IMR-90 (cell line): ENCODE measurements at regions not wholly inside any gene's neighbourhood (a gene's known extent, or its start where the extent isn't known, plus 50 kb on each side); places are given as distances from the start of the nearest gene placed in this dataset.

Experiments used
- ATAC-seq: fragments of 200-7000 bp; cut with Tn5 transposase; 2 replicates; pipeline ENCODE4 v1.9.1; 2020; ENCODE audit warnings: low read depth, mild to moderate bottlenecking, moderate library complexity
- BruUV-seq: library from RNA; stranded (reverse); fragments of 400-500 nt; replicated peaks from 2 replicates; lab custom pipeline; 2021; lab: Mats Ljungman, UMichigan
- CTCF ChIA-PET: fragments of 300-600 bp; formaldehyde crosslinking; extraction: SDS; loops from one replicate; lab custom pipeline; 2021; ENCODE audit warnings: antibody characterized with exemption; lab: Yijun Ruan, JAX
- POLR2A ChIA-PET: fragments of 300-600 bp; sonication (Branson Sonifier 250); formaldehyde crosslinking; loops from one replicate; lab custom pipeline; 2022; ENCODE audit warnings: antibody characterized with exemption; ENCODE audit not compliant: unreplicated experiment; lab: Charles Lee
- DNase-seq: peaks from one replicate; pipeline ENCODE4 v3.0.0; 2013
- H2AFZ ChIP-seq: replicated peaks from 2 replicates; pipeline ENCODE3; 2013; ENCODE audit warnings: low read length, mild to moderate bottlenecking; ENCODE audit not compliant: poor library complexity
- H2AK5ac ChIP-seq: 2 replicates; pipeline ENCODE4 v1.6.1; 2013; ENCODE audit warnings: low read depth, low read length, inconsistent platforms
- H2AK9ac ChIP-seq: replicated peaks from 2 replicates; pipeline ENCODE3; 2013; ENCODE audit warnings: mild to moderate bottlenecking, low read depth, low read length, moderate library complexity; ENCODE audit not compliant: poor library complexity
- H2BK120ac ChIP-seq: 2 replicates; pipeline ENCODE4 v1.6.1; 2013; ENCODE audit warnings: low read depth, low read length, inconsistent platforms
- H2BK15ac ChIP-seq: 3 replicates; pipeline ENCODE4 v1.6.1; 2013; ENCODE audit warnings: low read depth, low read length, inconsistent platforms
- H2BK20ac ChIP-seq: 2 replicates; pipeline ENCODE4 v1.6.1; 2013; ENCODE audit warnings: low read depth, mild to moderate bottlenecking, inconsistent platforms, low read length, moderate library complexity
- H2BK5ac ChIP-seq: 2 replicates; pipeline ENCODE4 v1.6.1; 2013; ENCODE audit warnings: mild to moderate bottlenecking, low read depth, low read length, inconsistent platforms; ENCODE audit not compliant: poor library complexity, severe bottlenecking
- H3K14ac ChIP-seq: replicated peaks from 2 replicates; pipeline ENCODE4 v1.6.1; 2013; ENCODE audit warnings: low read depth, low read length, inconsistent platforms
- H3K18ac ChIP-seq: 2 replicates; pipeline ENCODE4 v1.6.1; 2013; ENCODE audit warnings: low read depth, low read length, control low read depth
- H3K23ac ChIP-seq: 2 replicates; pipeline ENCODE4 v1.6.1; 2013; ENCODE audit warnings: low read depth, low read length, inconsistent platforms
- H3K27ac ChIP-seq: 2 replicates; pipeline ENCODE4 v1.5.1; 2013; ENCODE audit warnings: mild to moderate bottlenecking, control low read depth, low read length; ENCODE audit not compliant: insufficient read depth
- H3K27me3 ChIP-seq: 2 replicates; pipeline ENCODE4 v1.6.1; 2013; ENCODE audit warnings: low read length; ENCODE audit not compliant: control insufficient read depth, insufficient read depth
- H3K36me3 ChIP-seq: 2 replicates; pipeline ENCODE4 v1.6.1; 2013; ENCODE audit warnings: low read length, mixed read lengths; ENCODE audit not compliant: control insufficient read depth, insufficient read depth
- H3K4ac ChIP-seq: 2 replicates; pipeline ENCODE4 v1.6.1; 2013; ENCODE audit warnings: low read depth, low read length, inconsistent platforms
- H3K4me1 ChIP-seq: 2 replicates; pipeline ENCODE4 v1.6.1; 2013; ENCODE audit warnings: low read length, mixed read lengths; ENCODE audit not compliant: control insufficient read depth, insufficient read depth
- H3K4me2 ChIP-seq: 2 replicates; pipeline ENCODE4 v1.6.1; 2013; ENCODE audit warnings: low read depth, mild to moderate bottlenecking, control low read depth, low read length, moderate library complexity
- H3K4me3 ChIP-seq: 2 replicates; pipeline ENCODE4 v1.5.1; 2013; ENCODE audit warnings: low read depth, mild to moderate bottlenecking, control low read depth, low read length, moderate library complexity; ENCODE audit not compliant: insufficient read depth
- H3K56ac ChIP-seq: 2 replicates; pipeline ENCODE4 v1.6.1; 2013; ENCODE audit warnings: low read length, inconsistent platforms; ENCODE audit not compliant: insufficient read depth; ENCODE audit errors: extremely low read depth
- H3K79me1 ChIP-seq, 2 experiments: 2 replicates each; pipeline ENCODE4 v1.6.1; 2013; ENCODE audit warnings: low read length in 2 of 2, inconsistent platforms in 1 of 2, low read depth in 1 of 2
- H3K9ac ChIP-seq: 2 replicates; pipeline ENCODE4 v1.6.1; 2013; ENCODE audit warnings: low read depth, low read length, control low read depth
- H3K9me1 ChIP-seq: 2 replicates; pipeline ENCODE4 v1.6.1; 2013; ENCODE audit warnings: low read length, inconsistent platforms; ENCODE audit not compliant: insufficient read depth
- H3K9me3 ChIP-seq: 2 replicates; pipeline ENCODE4 v1.6.1; 2013; ENCODE audit warnings: low read length; ENCODE audit not compliant: control insufficient read depth, insufficient read depth
- H4K20me1 ChIP-seq: 2 replicates; pipeline ENCODE4 v1.6.1; 2013; ENCODE audit warnings: low read length, inconsistent platforms; ENCODE audit not compliant: insufficient read depth
- H4K5ac ChIP-seq: 2 replicates; pipeline ENCODE4 v1.6.1; 2013; ENCODE audit warnings: mild to moderate bottlenecking, low read depth, low read length, control low read depth
- H4K8ac ChIP-seq, 2 experiments: 2 replicates each; pipeline ENCODE4 v1.6.1; 2013; ENCODE audit warnings: low read depth in 2 of 2, low read length in 2 of 2, control low read depth in 1 of 2, inconsistent platforms in 1 of 2
- H4K91ac ChIP-seq: 2 replicates; pipeline ENCODE4 v1.6.1; 2013; ENCODE audit warnings: low read depth, low read length, inconsistent platforms; ENCODE audit not compliant: insufficient read depth
- BHLHE40 ChIP-seq: fragments of 150-350 bp; IDR thresholded peaks from 2 replicates; pipeline ENCODE4 v1.6.1; 2016; ENCODE audit warnings: mild to moderate bottlenecking, low read depth, low read length
- CEBPB ChIP-seq: IDR thresholded peaks from 2 replicates; pipeline ENCODE4 v1.6.1; 2012; ENCODE audit warnings: low read depth, low read length, improper control_type of control experiment
- CHD1 ChIP-seq: IDR thresholded peaks from 2 replicates; pipeline ENCODE4 v1.6.1; 2012; ENCODE audit warnings: low read depth, low read length, improper control_type of control experiment
- CTCF ChIP-seq: conservative IDR thresholded peaks from 2 replicates; pipeline ENCODE4 v1.5.1; 2012; ENCODE audit warnings: mild to moderate bottlenecking, low read depth, low read length, improper control_type of control experiment
- FOS ChIP-seq: fragments of 150-350 bp; IDR thresholded peaks from 2 replicates; pipeline ENCODE4 v1.6.1; 2016; ENCODE audit warnings: low read depth, low read length
- MAFK ChIP-seq: IDR thresholded peaks from 2 replicates; pipeline ENCODE4 v1.6.1; 2012; ENCODE audit warnings: low read depth, low read length, improper control_type of control experiment
- MAZ ChIP-seq: IDR thresholded peaks from 2 replicates; pipeline ENCODE4 v1.6.1; 2012; ENCODE audit warnings: low read depth, mild to moderate bottlenecking, low read length, improper control_type of control experiment, moderate library complexity, borderline replicate concordance
- MXI1 ChIP-seq: IDR thresholded peaks from 2 replicates; pipeline ENCODE4 v1.6.1; 2012; ENCODE audit warnings: low read depth, mild to moderate bottlenecking, low read length, moderate library complexity, borderline replicate concordance
- NFE2L2 ChIP-seq: fragments of 150-350 bp; IDR thresholded peaks from 2 replicates; pipeline ENCODE4 v1.6.1; 2016; ENCODE audit warnings: low read depth, mild to moderate bottlenecking, low read length
- POLR2A ChIP-seq: IDR thresholded peaks from 2 replicates; pipeline ENCODE4 v1.6.1; 2012; ENCODE audit warnings: mild to moderate bottlenecking, low read depth, low read length
- RAD21 ChIP-seq: IDR thresholded peaks from 2 replicates; pipeline ENCODE4 v1.6.1; 2012; ENCODE audit warnings: low read length, improper control_type of control experiment
- RCOR1 ChIP-seq: IDR thresholded peaks from 2 replicates; pipeline ENCODE4 v1.6.1; 2012; ENCODE audit warnings: mild to moderate bottlenecking, low read length, improper control_type of control experiment; ENCODE audit not compliant: insufficient replicate concordance
- RFX5 ChIP-seq: IDR thresholded peaks from 2 replicates; pipeline ENCODE4 v1.8.0; 2012; ENCODE audit warnings: low read depth, mild to moderate bottlenecking, low read length, moderate library complexity
- SMC3 ChIP-seq: fragments of 150-350 bp; IDR thresholded peaks from 2 replicates; pipeline ENCODE4 v1.6.1; 2016; ENCODE audit warnings: low read depth, mild to moderate bottlenecking, antibody characterized with exemption, low read length, moderate library complexity
- USF2 ChIP-seq: fragments of 150-350 bp; IDR thresholded peaks from 2 replicates; pipeline ENCODE4 v1.6.1; 2017; ENCODE audit warnings: mild to moderate bottlenecking, antibody characterized with exemption, low read length, low read depth
- WGBS, 2 experiments: methylation state at CpG; one replicate each; pipeline versions ENCODE4 v1.1.5 to v1.1.7; 2013; ENCODE audit warnings: missing lambda C conversion rate in 2 of 2; ENCODE audit not compliant: insufficient read length in 1 of 2; ENCODE audit errors: extremely low coverage in 2 of 2; 5-methylcytosine and 5-hydroxymethylcytosine counted together
- dilution Hi-C: fragments of 300-500 bp; cut with HindIII; formaldehyde crosslinking; loops from one replicate; pipeline ENCODE4 v1.14.3; 2018; ENCODE audit warnings: low sequenced_read_pairs; ENCODE audit not compliant: unreplicated experiment
- in situ Hi-C: fragments of 300-500 bp; cut with MboI; formaldehyde crosslinking; loops from 3 replicates; pipeline ENCODE4 v1.14.3; 2019; ENCODE audit warnings: low sequenced_read_pairs, inconsistent platforms, mixed read lengths
- intact Hi-C: fragments of 100-400 bp; cut with micrococcal nuclease; formaldehyde crosslinking; loops from 2 replicates; pipeline ENCODE4 v1.10.0; 2022
- TF ChIP-seq, protein P1 (sequence below): fragments of 150-350 bp; IDR thresholded peaks from 2 replicates; pipeline ENCODE4 v1.6.1; 2016; ENCODE audit warnings: low read depth, mild to moderate bottlenecking, low read length, moderate library complexity, borderline replicate concordance

GRCh38 chr5:83404182-83404716 lies 67.3 kb upstream of the VCAN start:
- no peak overlapping the region for H2BK15ac ChIP-seq
- no peaks in the 10 kb centered on the region for H4K20me1 ChIP-seq
- DNase-seq (no peak), ATAC-seq (no peak)
- dilution Hi-C loops = no loop called here
- H3K27ac ChIP-seq = no peak overlapping the region
- no peak overlapping the region for H3K4ac ChIP-seq
- no peak overlapping the region for H2AK5ac ChIP-seq
- H3K27me3 ChIP-seq = no peaks in the 10 kb centered on the region
- no peak overlapping the region for H2BK120ac ChIP-seq
- H3K36me3 ChIP-seq = no peaks in the 10 kb centered on the region
- no peak overlapping the region for H3K56ac ChIP-seq
- H4K5ac ChIP-seq = no peak overlapping the region
- H4K91ac ChIP-seq = no peak overlapping the region
- H2AFZ ChIP-seq = no peak overlapping the region
- intact Hi-C loops = no loop called here
- in situ Hi-C loops = no loop called here
- CTCF ChIA-PET = no interaction called here
- H3K9ac ChIP-seq = no peak overlapping the region
- POLR2A ChIA-PET = no interaction called here
- no peaks in the 10 kb centered on the region for H3K9me1 ChIP-seq
- BruUV-seq = no TSS peak
- WGBS, 2 experiments = no CpG with 5 or more reads among the region's 3 CpGs
- no peak overlapping the region for H4K8ac ChIP-seq
- no peaks in the 10 kb centered on the region for H3K79me1 ChIP-seq
- peaks cover 2% of the 10 kb centered on the region for H3K4me1 ChIP-seq
- no peak overlapping the region for H3K4me3 ChIP-seq
- H3K18ac ChIP-seq = no peak overlapping the region
- no peaks in the 10 kb centered on the region for H3K9me3 ChIP-seq
- H2BK20ac ChIP-seq = no peak overlapping the region
- H3K14ac ChIP-seq = no peak overlapping the region
- TF ChIP-seq CTCF (no peak), RCOR1 (no peak), SMC3 (no peak), POLR2A (no peak), MXI1 (no peak), RFX5 (no peak), USF2 (no peak), BHLHE40 (no peak), FOS (no peak), MAFK (no peak), CHD1 (no peak), CEBPB (no peak), MAZ (no peak), NFE2L2 (no peak), RAD21 (no peak)
- TF ChIP-seq, protein P1, sequence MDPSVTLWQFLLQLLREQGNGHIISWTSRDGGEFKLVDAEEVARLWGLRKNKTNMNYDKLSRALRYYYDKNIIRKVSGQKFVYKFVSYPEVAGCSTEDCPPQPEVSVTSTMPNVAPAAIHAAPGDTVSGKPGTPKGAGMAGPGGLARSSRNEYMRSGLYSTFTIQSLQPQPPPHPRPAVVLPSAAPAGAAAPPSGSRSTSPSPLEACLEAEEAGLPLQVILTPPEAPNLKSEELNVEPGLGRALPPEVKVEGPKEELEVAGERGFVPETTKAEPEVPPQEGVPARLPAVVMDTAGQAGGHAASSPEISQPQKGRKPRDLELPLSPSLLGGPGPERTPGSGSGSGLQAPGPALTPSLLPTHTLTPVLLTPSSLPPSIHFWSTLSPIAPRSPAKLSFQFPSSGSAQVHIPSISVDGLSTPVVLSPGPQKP = no peak
- H2BK5ac ChIP-seq = no peak overlapping the region
- H3K23ac ChIP-seq = no peak overlapping the region; the same call in 1 of the 2 replicates
- H3K4me2 ChIP-seq = no peak overlapping the region
- H2AK9ac ChIP-seq = no peak overlapping the region
